LNCaP clone FGC (cell line): ENCODE measurements at regions not wholly inside any gene's neighbourhood (a gene's known extent, or its start where the extent isn't known, plus 50 kb on each side); places are given as distances from the start of the nearest gene placed in this dataset.
"Not testable (repeated sequence)": the region's sequence is repeated elsewhere in the genome, so short reads cannot be mapped to it uniquely, and the experiment has no call there.

Experiments used
- DNase-seq: peaks from one replicate; pipeline ENCODE4 v3.0.0-alpha.2; 2011; ENCODE audit warnings: low read depth
- H3K4me3 ChIP-seq: 2 replicates; pipeline ENCODE4 v1.5.1; 2011; ENCODE audit warnings: mild to moderate bottlenecking, low read depth, low read length, control low read depth
- CTCF ChIP-seq: IDR thresholded peaks from 2 replicates; pipeline ENCODE4 v1.5.1; 2012; ENCODE audit warnings: mild to moderate bottlenecking; ENCODE audit not compliant: control insufficient read depth, insufficient read depth; ENCODE audit errors: extremely low read depth

- no peak for TF ChIP-seq CTCF
- H3K4me3 ChIP-seq, result no peak overlapping the region
- no peak for DNase-seq
Measured at GRCh38 chr6:167226383-167226685, 64.8 kb upstream of the UNC93A start.

GRCh38 chr6:167226791-167227190 lies 64.3 kb upstream of the UNC93A start:
- no peak for DNase-seq
- no peak overlapping the region for H3K4me3 ChIP-seq
- TF ChIP-seq CTCF, result no peak

GRCh38 chr6:167227984-167228383 lies 63.1 kb upstream of the UNC93A start:
- H3K4me3 ChIP-seq, result no peak overlapping the region
- no peak for DNase-seq
- TF ChIP-seq CTCF, result no peak

GRCh38 chr6:167229586-167229985 lies 61.5 kb upstream of the UNC93A start:
- H3K4me3 ChIP-seq, result no peak overlapping the region
- DNase-seq, result no peak
- TF ChIP-seq CTCF, result no peak

GRCh38 chr6:167230288-167230687 lies 60.8 kb upstream of the UNC93A start:
- no peak for TF ChIP-seq CTCF
- DNase-seq, result no peak
- no peak overlapping the region for H3K4me3 ChIP-seq

- no peak for TF ChIP-seq CTCF
- no peak overlapping the region for H3K4me3 ChIP-seq
- no peak for DNase-seq
Measured at GRCh38 chr6:167232356-167232755, 58.8 kb upstream of the UNC93A start.

GRCh38 chr6:167233490-167233889 lies 57.6 kb upstream of the UNC93A start:
- H3K4me3 ChIP-seq, result no peak overlapping the region
- TF ChIP-seq CTCF, result no peak
- DNase-seq, result no peak

- not testable (repeated sequence) for H3K4me3 ChIP-seq, DNase-seq
Measured at GRCh38 chr6:167234576-167234975, 56.5 kb upstream of the UNC93A start.
